Upper lobe of left lung (tissue), 6 donors: ENCODE measurements at regions not wholly inside any gene's neighbourhood (a gene's known extent, or its start where the extent isn't known, plus 50 kb on each side); places are given as distances from the start of the nearest gene placed in this dataset.

Experiments used
- ATAC-seq, 2 donors: fragments of 200-7000 bp; cut with Tn5 transposase; one replicate each; pipeline ENCODE4 v1.9.1; 2022; ENCODE audit warnings: mild to moderate bottlenecking in 2 of 2, moderate library complexity in 2 of 2; ENCODE audit not compliant: low FRiP score in 2 of 2
- DNase-seq, 2 donors: peaks; one replicate each; pipeline ENCODE4 v3.0.0-alpha.2; 2019 to 2020
- H3K27ac ChIP-seq, 4 donors: fragments of 200-600 bp; sonication (generic); one replicate each; pipeline ENCODE4 v1.5.1; 2016 to 2019
- H3K27me3 ChIP-seq, 4 donors: fragments of 200-600 bp; sonication (generic); one replicate each; pipeline ENCODE4 v1.5.1; 2017 to 2019
- H3K36me3 ChIP-seq, 4 donors: fragments of 200-600 bp; sonication (generic); one replicate each; pipeline ENCODE4 v1.5.1; 2016 to 2019
- H3K4me1 ChIP-seq, 4 donors: fragments of 200-600 bp; sonication (generic); one replicate each; pipeline ENCODE4 v1.5.1; 2018 to 2019
- H3K4me3 ChIP-seq, 4 donors: fragments of 200-600 bp; sonication (generic); one replicate each; pipeline ENCODE4 v1.5.1; 2017 to 2019; ENCODE audit warnings: mild to moderate bottlenecking in 2 of 4, moderate library complexity in 1 of 4
- H3K9me3 ChIP-seq, 4 donors: fragments of 200-600 bp; sonication (generic); one replicate each; pipeline ENCODE4 v1.5.1; 2018 to 2019
- EP300 ChIP-seq, 4 donors: sonication (generic); formaldehyde crosslinking; IDR thresholded peaks; one replicate each; pipeline ENCODE4 v1.5.1; 2017; ENCODE audit warnings: antibody characterized with exemption in 4 of 4, control low read depth in 2 of 4
- POLR2A ChIP-seq, 4 donors: fragments of 450-650 bp; IDR thresholded peaks; one replicate each; pipeline ENCODE4 v1.5.1; 2016 to 2017; ENCODE audit warnings: antibody characterized with exemption in 4 of 4, mild to moderate bottlenecking in 2 of 4
- POLR2AphosphoS5 ChIP-seq, 2 donors: sonication (generic); formaldehyde crosslinking; IDR thresholded peaks; one replicate each; pipeline ENCODE4 v1.5.1; 2017; ENCODE audit warnings: antibody characterized with exemption in 2 of 2
- WGBS, 2 donors: methylation state at CpG; one replicate each; pipeline ENCODE4 v1.1.5; 2017 to 2018; 5-methylcytosine and 5-hydroxymethylcytosine counted together
- TF ChIP-seq, protein P1 (sequence below), 6 experiments: fragments of 450-650 bp in 4 of 6; fragments of 200-600 bp in 2 of 6; sonication (generic) in 2 of 6; IDR thresholded peaks; one replicate each; pipeline ENCODE4 v1.5.1; 2016 to 2019; ENCODE audit warnings: antibody characterized with exemption in 6 of 6
- donor health status: DM: no; HTN: no; CAD: no; lungs with moderate emphysema.
- donor health status: DM: no; HTN: yes; CAD: no; lungs with severe emphysema.

- no peak for TF ChIP-seq POLR2AphosphoS5 (IDR thresholded peaks at IDR 0.05)
- TF ChIP-seq, protein P1, sequence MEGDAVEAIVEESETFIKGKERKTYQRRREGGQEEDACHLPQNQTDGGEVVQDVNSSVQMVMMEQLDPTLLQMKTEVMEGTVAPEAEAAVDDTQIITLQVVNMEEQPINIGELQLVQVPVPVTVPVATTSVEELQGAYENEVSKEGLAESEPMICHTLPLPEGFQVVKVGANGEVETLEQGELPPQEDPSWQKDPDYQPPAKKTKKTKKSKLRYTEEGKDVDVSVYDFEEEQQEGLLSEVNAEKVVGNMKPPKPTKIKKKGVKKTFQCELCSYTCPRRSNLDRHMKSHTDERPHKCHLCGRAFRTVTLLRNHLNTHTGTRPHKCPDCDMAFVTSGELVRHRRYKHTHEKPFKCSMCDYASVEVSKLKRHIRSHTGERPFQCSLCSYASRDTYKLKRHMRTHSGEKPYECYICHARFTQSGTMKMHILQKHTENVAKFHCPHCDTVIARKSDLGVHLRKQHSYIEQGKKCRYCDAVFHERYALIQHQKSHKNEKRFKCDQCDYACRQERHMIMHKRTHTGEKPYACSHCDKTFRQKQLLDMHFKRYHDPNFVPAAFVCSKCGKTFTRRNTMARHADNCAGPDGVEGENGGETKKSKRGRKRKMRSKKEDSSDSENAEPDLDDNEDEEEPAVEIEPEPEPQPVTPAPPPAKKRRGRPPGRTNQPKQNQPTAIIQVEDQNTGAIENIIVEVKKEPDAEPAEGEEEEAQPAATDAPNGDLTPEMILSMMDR (IDR thresholded peaks at IDR 0.05), result no peak
- TF ChIP-seq EP300 (IDR thresholded peaks at IDR 0.05), result no peak
- no peak for TF ChIP-seq POLR2A (IDR thresholded peaks at IDR 0.05)
- no peaks in the 10 kb centered on the region for H3K9me3 ChIP-seq
- H3K4me1 ChIP-seq, result no peaks in the 10 kb centered on the region
- no peaks in the 10 kb centered on the region for H3K36me3 ChIP-seq
- 79 to 83% methylated on average over 1 of the region's 1 CpG for WGBS, 2 donors
- no peak overlapping the region for H3K27ac ChIP-seq
- DNase-seq (no peak), ATAC-seq (no peak)
- H3K27me3 ChIP-seq, result no peaks in the 10 kb centered on the region
- no peak overlapping the region for H3K4me3 ChIP-seq
Measured at GRCh38 chr2:198343471-198343870, 539.1 kb downstream of the PLCL1 start.

DNA sequence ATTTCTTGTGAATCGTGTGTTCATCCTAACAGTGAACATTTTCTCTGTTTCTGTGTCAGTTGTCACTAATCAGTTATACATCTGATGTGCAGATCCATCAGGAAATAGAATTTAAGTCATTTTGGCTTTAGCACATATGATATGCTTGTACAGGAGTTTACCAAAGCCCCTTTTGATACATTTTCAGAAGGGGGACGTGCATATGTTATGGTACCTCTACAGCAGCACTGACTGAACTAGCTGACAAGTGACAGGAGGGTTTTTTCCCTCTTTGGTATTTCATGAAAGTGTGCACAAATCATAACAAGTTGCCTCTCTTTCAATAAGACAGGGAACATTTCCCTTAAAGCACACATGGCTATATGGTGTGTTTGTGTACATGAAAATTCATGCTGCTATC is 536.5 kb downstream of the PLCL1 start:
- no peaks in the 10 kb centered on the region for H3K36me3 ChIP-seq
- no peaks in the 10 kb centered on the region for H3K9me3 ChIP-seq
- WGBS, 2 donors, result 67 to 83% methylated on average over 2 of the region's 2 CpGs
- no peak overlapping the region for H3K4me3 ChIP-seq
- no peaks in the 10 kb centered on the region for H3K4me1 ChIP-seq
- H3K27me3 ChIP-seq, result no peaks in the 10 kb centered on the region
- no peak for TF ChIP-seq EP300 (IDR thresholded peaks at IDR 0.05)
- TF ChIP-seq POLR2AphosphoS5 (IDR thresholded peaks at IDR 0.05), result no peak
- TF ChIP-seq, protein P1 (IDR thresholded peaks at IDR 0.05), result no peak
- TF ChIP-seq POLR2A (IDR thresholded peaks at IDR 0.05), result no peak
- ATAC-seq, result no peak
- DNase-seq, result no peak
- no peak overlapping the region for H3K27ac ChIP-seq

- 90 to 91% methylated on average over 5 of the region's 5 CpGs for WGBS, 2 donors
- no peak for ATAC-seq
- TF ChIP-seq POLR2AphosphoS5 (IDR thresholded peaks at IDR 0.05) (no peak), EP300 (IDR thresholded peaks at IDR 0.05) (no peak), POLR2A (IDR thresholded peaks at IDR 0.05) (no peak)
- TF ChIP-seq, protein P1 (IDR thresholded peaks at IDR 0.05), result no peak
Measured at GRCh38 chr2:198339116-198339515, 534.7 kb downstream of the PLCL1 start.

GRCh38 chr2:198337368-198337767 is 533.0 kb downstream of the PLCL1 start:
- Histone ChIP-seq H3K36me3 (no peaks in the 10 kb centered on the region), H3K4me3 (no peak overlapping the region), H3K9me3 (no peaks in the 10 kb centered on the region), H3K27ac (no peak overlapping the region), H3K4me1 (no peaks in the 10 kb centered on the region), H3K27me3 (no peaks in the 10 kb centered on the region)
- ATAC-seq, result no peak
- 75 to 80% methylated on average over 3 of the region's 3 CpGs for WGBS, 2 donors
- TF ChIP-seq, protein P1 (IDR thresholded peaks at IDR 0.05), result no peak
- TF ChIP-seq EP300 (IDR thresholded peaks at IDR 0.05) (no peak), POLR2A (IDR thresholded peaks at IDR 0.05) (no peak), POLR2AphosphoS5 (IDR thresholded peaks at IDR 0.05) (no peak)
- DNase-seq, result no peak

More at GRCh38 chr2:198339116-198339515, 534.7 kb downstream of the PLCL1 start:
- no peaks in the 10 kb centered on the region for H3K4me1 ChIP-seq
- no peaks in the 10 kb centered on the region for H3K36me3 ChIP-seq
- H3K4me3 ChIP-seq, result no peak overlapping the region
- no peak for DNase-seq
- no peak overlapping the region for H3K27ac ChIP-seq
- no peaks in the 10 kb centered on the region for H3K27me3 ChIP-seq
- H3K9me3 ChIP-seq, result no peaks in the 10 kb centered on the region

- Histone ChIP-seq H3K36me3 (no peaks in the 10 kb centered on the region), H3K27me3 (no peaks in the 10 kb centered on the region), H3K4me3 (no peak overlapping the region), H3K9me3 (no peaks in the 10 kb centered on the region), H3K27ac (no peak overlapping the region), H3K4me1 (no peaks in the 10 kb centered on the region)
- ATAC-seq (no peak), DNase-seq (no peak)
- WGBS, 2 donors, result 95% methylated on average over 2 of the region's 2 CpGs
- TF ChIP-seq EP300 (IDR thresholded peaks at IDR 0.05) (no peak), POLR2AphosphoS5 (IDR thresholded peaks at IDR 0.05) (no peak), POLR2A (IDR thresholded peaks at IDR 0.05) (no peak)
- TF ChIP-seq, protein P1 (IDR thresholded peaks at IDR 0.05), result no peak
Measured at GRCh38 chr2:198328454-198328853, 524.1 kb downstream of the PLCL1 start.
